ENCODE measurements at regions not wholly inside any gene's neighbourhood (a gene's known extent, or its start where the extent isn't known, plus 50 kb on each side); places are given as distances from the start of the nearest gene placed in this dataset.

- H3K4me1 ChIP-seq (replicated peaks), result no peaks in the 10 kb centered on the region
- TF ChIP-seq, protein P1, sequence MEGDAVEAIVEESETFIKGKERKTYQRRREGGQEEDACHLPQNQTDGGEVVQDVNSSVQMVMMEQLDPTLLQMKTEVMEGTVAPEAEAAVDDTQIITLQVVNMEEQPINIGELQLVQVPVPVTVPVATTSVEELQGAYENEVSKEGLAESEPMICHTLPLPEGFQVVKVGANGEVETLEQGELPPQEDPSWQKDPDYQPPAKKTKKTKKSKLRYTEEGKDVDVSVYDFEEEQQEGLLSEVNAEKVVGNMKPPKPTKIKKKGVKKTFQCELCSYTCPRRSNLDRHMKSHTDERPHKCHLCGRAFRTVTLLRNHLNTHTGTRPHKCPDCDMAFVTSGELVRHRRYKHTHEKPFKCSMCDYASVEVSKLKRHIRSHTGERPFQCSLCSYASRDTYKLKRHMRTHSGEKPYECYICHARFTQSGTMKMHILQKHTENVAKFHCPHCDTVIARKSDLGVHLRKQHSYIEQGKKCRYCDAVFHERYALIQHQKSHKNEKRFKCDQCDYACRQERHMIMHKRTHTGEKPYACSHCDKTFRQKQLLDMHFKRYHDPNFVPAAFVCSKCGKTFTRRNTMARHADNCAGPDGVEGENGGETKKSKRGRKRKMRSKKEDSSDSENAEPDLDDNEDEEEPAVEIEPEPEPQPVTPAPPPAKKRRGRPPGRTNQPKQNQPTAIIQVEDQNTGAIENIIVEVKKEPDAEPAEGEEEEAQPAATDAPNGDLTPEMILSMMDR (IDR thresholded peaks at IDR 0.05), result no peak
- TF ChIP-seq POLR2AphosphoS5 (IDR thresholded peaks at IDR 0.05) (no peak), POLR2A (IDR thresholded peaks at IDR 0.05) (no peak)
- 41% methylated on average over 4 of the region's 4 CpGs for WGBS
- H3K4me3 ChIP-seq, result no peak overlapping the region
- no peak overlapping the region for H3K27ac ChIP-seq
- no peaks in the 10 kb centered on the region for H3K36me3 ChIP-seq
- H3K9me3 ChIP-seq, result no peaks in the 10 kb centered on the region
- intact Hi-C loops (cut with DNase I), result no loop called here
- H3K27me3 ChIP-seq (replicated peaks; ENCODE audit: insufficient read depth), result no peaks in the 10 kb centered on the region
- DNase-seq (ENCODE audit: low spot score), result no peak
Measured at GRCh38 chr9:115733318-115734110, 420.1 kb upstream of the PAPPA start.

DNA sequence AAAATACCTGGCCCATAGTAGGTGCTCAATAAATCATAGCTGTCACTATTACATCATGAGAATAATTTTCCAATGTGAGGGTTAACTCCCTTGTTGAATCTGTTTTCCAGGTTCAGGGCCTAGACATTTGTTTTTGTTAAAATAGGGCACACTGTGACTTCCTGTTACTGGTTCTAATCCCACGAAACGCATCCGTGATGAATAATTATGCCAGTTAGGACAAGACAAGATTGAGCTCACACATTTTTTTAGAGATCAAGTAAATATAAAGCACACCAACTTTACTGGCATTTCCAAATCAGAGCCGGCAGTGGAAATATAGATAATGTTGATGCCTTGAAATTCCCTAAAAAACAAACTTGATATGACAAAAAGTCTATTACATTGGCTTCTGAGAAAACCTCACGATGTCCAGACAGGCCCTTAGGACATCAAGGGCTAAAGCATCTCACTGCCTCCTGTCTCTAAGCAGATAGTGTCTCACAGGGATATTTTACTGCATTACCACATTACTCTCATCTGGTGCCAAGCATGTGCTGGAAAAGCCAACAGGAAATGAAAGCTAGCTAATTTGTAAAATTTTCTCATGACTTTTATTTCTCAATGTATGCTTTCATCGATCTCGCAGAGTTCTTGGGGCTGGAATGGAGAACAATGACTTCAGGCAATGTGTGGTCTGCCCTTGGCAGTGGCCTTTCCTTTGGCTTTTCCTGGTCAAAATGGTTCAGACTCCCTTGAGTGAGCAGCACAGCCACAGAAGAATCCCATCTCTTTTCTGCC is 414.3 kb upstream of the PAPPA start:
- H3K27ac ChIP-seq, result no peak overlapping the region

GRCh38 chr9:115740986-115741385 is 412.6 kb upstream of the PAPPA start:
- H3K27ac ChIP-seq, result no peak overlapping the region
- no peak for DNase-seq (ENCODE audit: low spot score)
- intact Hi-C loops (cut with DNase I), result no loop called here
- H3K9me3 ChIP-seq, result no peaks in the 10 kb centered on the region
- no peaks in the 10 kb centered on the region for H3K36me3 ChIP-seq
- no peaks in the 10 kb centered on the region for H3K27me3 ChIP-seq (replicated peaks; ENCODE audit: insufficient read depth)
- no peak for TF ChIP-seq POLR2A (IDR thresholded peaks at IDR 0.05)
- TF ChIP-seq POLR2AphosphoS5 (IDR thresholded peaks at IDR 0.05), result no peak
- TF ChIP-seq, protein P1 (IDR thresholded peaks at IDR 0.05), result no peak
- H3K4me1 ChIP-seq (replicated peaks), result no peaks in the 10 kb centered on the region
- H3K4me3 ChIP-seq, result no peak overlapping the region
- 27% methylated on average over 1 of the region's 1 CpG for WGBS

More for the DNA sequence above, 414.3 kb upstream of the PAPPA start:
- WGBS, result 49% methylated on average over 7 of the region's 7 CpGs
- no peaks in the 10 kb centered on the region for H3K36me3 ChIP-seq
- intact Hi-C loops (cut with DNase I), result no loop called here
- DNase-seq (ENCODE audit: low spot score), result no peak
- H3K4me1 ChIP-seq (replicated peaks), result no peaks in the 10 kb centered on the region
- H3K9me3 ChIP-seq, result no peaks in the 10 kb centered on the region
- H3K4me3 ChIP-seq, result no peak overlapping the region
- TF ChIP-seq POLR2A (IDR thresholded peaks at IDR 0.05) (no peak), POLR2AphosphoS5 (IDR thresholded peaks at IDR 0.05) (no peak)
- TF ChIP-seq, protein P1 (IDR thresholded peaks at IDR 0.05), result no peak
- no peaks in the 10 kb centered on the region for H3K27me3 ChIP-seq (replicated peaks; ENCODE audit: insufficient read depth)

DNA sequence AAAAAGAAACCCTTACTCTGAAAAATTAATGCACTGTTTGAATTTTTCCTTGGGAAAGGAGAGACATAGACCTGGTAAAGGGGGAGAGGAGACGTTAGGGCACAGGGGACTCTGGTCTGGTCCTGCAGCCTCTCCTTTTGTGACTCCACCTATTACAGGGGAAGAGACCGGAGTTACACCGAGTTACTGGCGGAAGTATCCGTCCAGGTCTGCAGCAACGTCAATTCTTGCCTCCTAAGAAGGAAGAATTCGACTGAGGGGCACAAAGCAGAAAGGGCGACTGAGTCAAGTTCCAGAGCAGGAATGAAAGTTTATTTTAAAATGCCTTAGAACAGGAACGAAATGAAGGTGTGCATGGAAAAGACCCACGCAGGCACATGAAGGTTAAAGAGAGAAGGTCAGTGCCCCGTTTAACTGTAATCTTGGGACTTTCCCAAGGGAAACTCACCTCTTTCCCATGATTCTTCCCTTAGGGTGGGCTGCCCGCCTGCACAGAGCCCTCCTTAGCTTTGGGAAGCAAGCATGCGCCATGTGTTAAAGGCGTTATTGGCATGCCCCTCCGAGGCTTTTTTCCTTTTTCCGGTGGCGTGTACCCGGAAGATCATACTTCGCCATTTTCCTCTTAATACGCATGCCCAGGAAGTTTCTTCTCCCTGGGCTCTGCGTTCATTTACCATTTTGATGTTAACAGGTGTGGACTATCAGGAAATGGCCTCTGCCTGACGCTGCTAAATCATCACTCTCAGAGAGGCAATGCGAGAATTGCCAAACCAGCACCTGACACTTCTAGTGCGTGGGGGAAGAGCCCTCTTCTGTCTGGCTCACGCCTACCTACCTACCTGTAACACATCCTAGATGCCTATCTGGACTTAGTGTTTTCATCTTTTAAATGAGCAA is 409.6 kb upstream of the PAPPA start:
- H3K27ac ChIP-seq, result no peak overlapping the region
- H3K27me3 ChIP-seq (replicated peaks; ENCODE audit: insufficient read depth), result no peaks in the 10 kb centered on the region
- DNase-seq (ENCODE audit: low spot score), result no peak
- no peaks in the 10 kb centered on the region for H3K4me1 ChIP-seq (replicated peaks)
- 90% methylated on average over 25 of the region's 25 CpGs for WGBS
- H3K4me3 ChIP-seq, result no peak overlapping the region
- no peaks in the 10 kb centered on the region for H3K36me3 ChIP-seq
- TF ChIP-seq POLR2AphosphoS5 (IDR thresholded peaks at IDR 0.05), result no peak
- TF ChIP-seq, protein P1 (IDR thresholded peaks at IDR 0.05), result no peak
- TF ChIP-seq POLR2A (IDR thresholded peaks at IDR 0.05), result no peak
- no peaks in the 10 kb centered on the region for H3K9me3 ChIP-seq
- intact Hi-C loops (cut with DNase I), result no loop called here

Data from prostate gland (tissue), 2 donors.